Skeletal muscle tissue (tissue), 3 donors: ENCODE measurements at regions not wholly inside any gene's neighbourhood (a gene's known extent, or its start where the extent isn't known, plus 50 kb on each side); places are given as distances from the start of the nearest gene placed in this dataset.

Source experiments
- H3K27ac ChIP-seq: one replicate; pipeline ENCODE4 v1.7.0; 2013; ENCODE audit warnings: mild to moderate bottlenecking, low read depth, low read length, inconsistent platforms
- H3K27me3 ChIP-seq, 3 donors: one replicate each; pipeline ENCODE4 v1.7.0; 2013; ENCODE audit warnings: low read length in 3 of 3; ENCODE audit not compliant: control insufficient read depth in 3 of 3, insufficient read depth in 3 of 3
- H3K36me3 ChIP-seq, 3 donors: one replicate each; pipeline ENCODE4 v1.7.0; 2013; ENCODE audit warnings: low read length in 3 of 3; ENCODE audit not compliant: control insufficient read depth in 3 of 3, insufficient read depth in 3 of 3
- H3K4me1 ChIP-seq, 3 donors: one replicate each; pipeline ENCODE4 v1.7.0; 2013; ENCODE audit warnings: low read length in 3 of 3, mild to moderate bottlenecking in 3 of 3; ENCODE audit not compliant: control insufficient read depth in 3 of 3, insufficient read depth in 3 of 3
- H3K4me3 ChIP-seq, 3 donors: one replicate each; pipeline ENCODE4 v1.7.0; 2013; ENCODE audit warnings: low read length in 3 of 3
- H3K9ac ChIP-seq, 3 donors: one replicate each; pipeline ENCODE4 v1.7.0; 2013; ENCODE audit warnings: low read length in 3 of 3, mild to moderate bottlenecking in 3 of 3, moderate library complexity in 2 of 3, low read depth in 1 of 3
- H3K9me3 ChIP-seq, 3 donors: one replicate each; pipeline ENCODE4 v1.7.0; 2013; ENCODE audit warnings: low read length in 3 of 3; ENCODE audit not compliant: control insufficient read depth in 3 of 3
- donor health status: Osteomylitis.

GRCh38 chr15:101124731-101125451 is 127.0 kb downstream of the CHSY1 start:
- H3K27me3 ChIP-seq = no peaks in the 10 kb centered on the region
- H3K9ac ChIP-seq = no peak overlapping the region
- H3K9me3 ChIP-seq = peaks cover 2 to 7% (median 2%) of the 10 kb centered on the region in 3 donors

GRCh38 chr15:101123222-101123910 is 128.5 kb downstream of the CHSY1 start:
- no peaks in the 10 kb centered on the region for H3K27me3 ChIP-seq
- H3K27ac ChIP-seq = no peak overlapping the region
- H3K4me3 ChIP-seq = no peak overlapping the region
- H3K9me3 ChIP-seq = peaks cover 2 to 3% (median 2%) of the 10 kb centered on the region in 3 donors
- H3K36me3 ChIP-seq = no peaks in the 10 kb centered on the region
- H3K9ac ChIP-seq = no peak overlapping the region
- H3K4me1 ChIP-seq = peaks cover 29 to 37% (median 29%) of the 10 kb centered on the region in 3 donors

More at GRCh38 chr15:101124731-101125451, 127.0 kb downstream of the CHSY1 start:
- Histone ChIP-seq H3K27ac (no peak overlapping the region), H3K36me3 (no peaks in the 10 kb centered on the region), H3K4me3 (no peak overlapping the region), H3K4me1 (peaks cover 29 to 41% (median 29%) of the 10 kb centered on the region in 3 donors)

DNA sequence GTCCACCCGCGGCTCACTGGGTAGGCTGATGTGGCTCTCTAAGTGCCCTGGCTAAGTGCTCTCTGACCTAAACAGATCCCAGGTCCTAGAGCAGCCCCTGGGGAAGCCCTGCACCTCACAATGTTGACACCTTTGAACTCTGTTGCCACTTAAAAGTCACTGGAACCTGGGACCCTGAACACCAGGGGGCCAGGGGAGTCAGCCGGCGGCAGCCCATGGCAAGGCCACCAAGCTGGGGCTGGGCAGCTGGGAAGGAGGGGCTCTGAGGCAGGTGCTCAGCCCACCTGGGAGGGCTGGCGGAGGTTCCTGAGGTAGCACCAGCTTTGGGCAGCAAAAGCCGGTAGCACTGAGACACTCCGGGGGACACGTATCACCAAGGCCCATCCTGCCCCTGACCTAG is 129.0 kb downstream of the CHSY1 start:
- Histone ChIP-seq H3K4me3 (no peak overlapping the region), H3K9me3 (peaks cover 0 to under 1% (median 0%) of the 10 kb centered on the region in 3 donors), H3K27me3 (no peaks in the 10 kb centered on the region), H3K27ac (no peak overlapping the region), H3K36me3 (no peaks in the 10 kb centered on the region), H3K9ac (no peak overlapping the region), H3K4me1 (peaks cover 27 to 32% (median 28%) of the 10 kb centered on the region in 3 donors)

- Histone ChIP-seq H3K4me1 (peaks cover 22 to 26% (median 23%) of the 10 kb centered on the region in 3 donors), H3K9me3 (no peaks in the 10 kb centered on the region), H3K27me3 (no peaks in the 10 kb centered on the region), H3K4me3 (no peak overlapping the region), H3K36me3 (no peaks in the 10 kb centered on the region), H3K27ac (peak overlapping the region; percentile 76), H3K9ac (peak overlapping the region; percentile 72 to 80 (median 79))
These were observed 129.6 kb downstream of the CHSY1 start for GRCh38 chr15:101122266-101122665.

- peak overlapping the region; percentile 52 to 61 (median 57) for H3K4me3 ChIP-seq
- H3K9ac ChIP-seq = peak overlapping the region; percentile 72 to 80 (median 79)
- no peaks in the 10 kb centered on the region for H3K27me3 ChIP-seq
- peak overlapping the region; percentile 76 for H3K27ac ChIP-seq
- no peaks in the 10 kb centered on the region for H3K36me3 ChIP-seq
- no peaks in the 10 kb centered on the region for H3K9me3 ChIP-seq
- peaks cover 16 to 20% (median 17%) of the 10 kb centered on the region in 3 donors for H3K4me1 ChIP-seq
These were observed 130.2 kb downstream of the CHSY1 start for GRCh38 chr15:101121511-101122090.

DNA sequence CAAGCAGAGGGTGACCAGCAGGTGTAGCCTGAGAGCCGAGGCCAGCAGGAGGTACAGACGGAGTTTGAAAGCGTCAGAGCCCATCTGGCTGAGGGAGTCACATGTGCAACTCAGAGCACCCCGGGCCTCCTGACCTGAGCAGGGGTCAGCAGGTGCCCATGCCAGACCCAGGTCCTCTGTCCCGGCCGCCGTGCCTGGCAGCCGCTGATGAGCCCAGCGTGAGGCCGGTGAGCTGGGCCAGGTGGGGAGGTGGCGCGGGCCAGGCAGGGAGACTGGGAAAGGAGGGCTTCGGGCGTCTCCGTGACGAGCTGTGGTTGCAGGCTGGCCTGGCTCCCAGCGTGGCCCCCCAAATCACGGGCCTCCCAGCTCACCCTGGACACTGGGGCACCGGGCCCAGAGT is 130.9 kb downstream of the CHSY1 start:
- Histone ChIP-seq H3K9me3 (no peaks in the 10 kb centered on the region), H3K36me3 (no peaks in the 10 kb centered on the region), H3K4me1 (peaks cover 17 to 22% (median 19%) of the 10 kb centered on the region in 3 donors), H3K27me3 (no peaks in the 10 kb centered on the region), H3K9ac (peak overlapping the region in 2 of 3 donors; percentile 72 to 79), H3K27ac (peak overlapping the region; percentile 76), H3K4me3 (peak overlapping the region; percentile 52 to 61 (median 57))

DNA sequence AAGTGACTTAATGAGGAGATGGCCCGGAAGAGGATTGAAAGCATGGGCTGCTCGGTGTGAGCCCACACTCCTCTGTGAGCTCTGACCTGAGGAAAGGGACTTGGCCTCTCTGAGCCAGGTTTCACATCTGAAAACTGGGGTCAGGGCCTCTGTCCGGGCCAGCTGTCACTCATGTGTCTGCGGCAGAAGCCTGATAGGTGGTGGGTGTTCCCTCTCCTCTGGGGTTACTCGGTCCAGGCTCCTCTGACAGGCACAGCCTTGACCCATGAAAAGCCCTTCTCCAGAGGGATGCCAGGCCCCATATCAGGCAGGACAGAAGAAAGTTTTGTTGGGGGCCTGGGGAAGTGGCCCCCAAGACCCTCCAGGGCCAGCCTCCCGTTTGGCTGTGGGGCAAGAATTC is 131.4 kb downstream of the CHSY1 start:
- Histone ChIP-seq H3K9ac (peak overlapping the region in 1 of 3 donors; percentile 79), H3K4me3 (peak overlapping the region in 1 of 3 donors; percentile 57), H3K27ac (peak overlapping the region; percentile 76), H3K36me3 (no peaks in the 10 kb centered on the region), H3K4me1 (peaks cover 17 to 23% (median 19%) of the 10 kb centered on the region in 3 donors), H3K9me3 (no peaks in the 10 kb centered on the region), H3K27me3 (no peaks in the 10 kb centered on the region)
